GM12874 (cell line): ENCODE measurements at regions not wholly inside any gene's neighbourhood (a gene's known extent, or its start where the extent isn't known, plus 50 kb on each side); places are given as distances from the start of the nearest gene placed in this dataset.

ENCODE experiments used
- TF ChIP-seq, protein P1 (sequence below): IDR thresholded peaks from 2 replicates; pipeline ENCODE4 v1.5.1; 2011; ENCODE audit warnings: low read depth, mild to moderate bottlenecking, control low read depth, low read length, moderate library complexity; ENCODE audit not compliant: insufficient read depth

DNA sequence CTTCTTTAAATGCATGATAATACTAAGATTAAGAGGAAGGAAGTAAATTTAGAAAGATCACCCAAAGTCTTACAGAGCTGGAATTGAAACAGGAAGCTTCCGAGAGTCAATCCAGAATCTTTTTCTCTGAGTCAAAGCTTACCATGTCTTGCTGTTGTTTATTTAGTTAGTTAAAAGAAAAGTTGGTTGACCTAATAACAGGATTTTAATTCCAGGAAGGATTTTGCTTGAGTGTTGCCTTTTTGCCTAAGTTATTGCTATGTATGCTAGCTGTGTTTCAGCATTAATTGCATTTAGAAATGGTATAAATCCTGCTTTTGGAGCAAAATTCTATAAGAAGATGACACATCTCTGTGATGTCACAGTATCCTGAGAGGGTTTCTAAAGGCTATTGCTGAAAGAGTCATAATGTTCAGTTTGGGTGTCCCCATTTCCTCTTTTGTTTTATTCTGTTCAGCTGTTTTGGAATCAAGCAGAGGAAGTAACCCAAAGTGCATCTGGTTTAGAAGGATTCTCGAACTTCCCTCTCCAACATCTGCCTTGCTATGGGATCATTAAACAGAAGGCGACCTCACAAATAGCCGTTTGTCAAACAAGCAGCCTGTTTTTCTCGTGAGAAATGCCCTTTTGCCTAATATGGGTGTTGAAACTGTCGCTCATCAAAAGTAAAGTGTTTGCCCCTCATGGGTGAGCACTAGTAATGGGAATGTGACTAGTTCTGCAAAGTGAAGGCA lies 271.5 kb upstream of the MMADHC start:
- TF ChIP-seq, protein P1, sequence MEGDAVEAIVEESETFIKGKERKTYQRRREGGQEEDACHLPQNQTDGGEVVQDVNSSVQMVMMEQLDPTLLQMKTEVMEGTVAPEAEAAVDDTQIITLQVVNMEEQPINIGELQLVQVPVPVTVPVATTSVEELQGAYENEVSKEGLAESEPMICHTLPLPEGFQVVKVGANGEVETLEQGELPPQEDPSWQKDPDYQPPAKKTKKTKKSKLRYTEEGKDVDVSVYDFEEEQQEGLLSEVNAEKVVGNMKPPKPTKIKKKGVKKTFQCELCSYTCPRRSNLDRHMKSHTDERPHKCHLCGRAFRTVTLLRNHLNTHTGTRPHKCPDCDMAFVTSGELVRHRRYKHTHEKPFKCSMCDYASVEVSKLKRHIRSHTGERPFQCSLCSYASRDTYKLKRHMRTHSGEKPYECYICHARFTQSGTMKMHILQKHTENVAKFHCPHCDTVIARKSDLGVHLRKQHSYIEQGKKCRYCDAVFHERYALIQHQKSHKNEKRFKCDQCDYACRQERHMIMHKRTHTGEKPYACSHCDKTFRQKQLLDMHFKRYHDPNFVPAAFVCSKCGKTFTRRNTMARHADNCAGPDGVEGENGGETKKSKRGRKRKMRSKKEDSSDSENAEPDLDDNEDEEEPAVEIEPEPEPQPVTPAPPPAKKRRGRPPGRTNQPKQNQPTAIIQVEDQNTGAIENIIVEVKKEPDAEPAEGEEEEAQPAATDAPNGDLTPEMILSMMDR: no peak

DNA sequence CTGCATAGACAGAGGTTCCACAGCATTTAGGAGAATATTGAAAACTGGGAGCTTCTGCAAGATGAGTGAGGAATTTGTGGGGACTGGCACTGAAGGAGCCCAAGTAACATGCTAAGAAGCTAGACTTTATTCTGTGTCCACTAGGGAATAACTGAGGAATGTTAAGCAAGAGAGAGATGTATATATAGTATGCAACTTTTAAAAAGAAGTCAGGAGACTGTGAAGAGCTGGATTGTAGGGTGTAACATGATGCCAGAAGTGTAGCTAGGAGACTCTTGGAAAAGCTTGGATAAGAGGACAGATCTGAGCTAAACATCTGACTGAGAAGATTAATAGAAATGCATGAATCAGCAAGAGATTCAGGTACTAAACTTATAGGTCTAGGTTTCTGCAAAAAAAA lies 270.6 kb upstream of the MMADHC start:
- TF ChIP-seq, protein P1: no peak

DNA sequence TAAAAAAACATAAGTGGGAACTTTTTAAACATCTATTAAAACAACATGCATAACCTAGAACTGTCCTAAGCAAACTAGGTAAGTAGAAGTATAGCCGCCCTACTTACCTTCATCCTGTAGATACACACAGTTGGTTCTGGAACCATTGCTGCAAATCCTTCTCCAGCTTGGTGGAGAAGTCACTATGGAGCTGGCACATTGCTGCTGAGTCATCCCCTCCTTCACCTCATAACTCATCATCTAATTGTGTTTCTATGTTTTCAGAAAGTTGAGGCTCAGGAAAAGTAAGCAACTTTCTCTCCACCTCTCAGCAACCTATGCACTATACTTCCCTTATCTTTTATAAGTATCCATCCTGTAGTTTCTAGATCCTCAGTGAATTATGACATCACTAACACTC lies 269.8 kb upstream of the MMADHC start:
- TF ChIP-seq, protein P1: no peak

DNA sequence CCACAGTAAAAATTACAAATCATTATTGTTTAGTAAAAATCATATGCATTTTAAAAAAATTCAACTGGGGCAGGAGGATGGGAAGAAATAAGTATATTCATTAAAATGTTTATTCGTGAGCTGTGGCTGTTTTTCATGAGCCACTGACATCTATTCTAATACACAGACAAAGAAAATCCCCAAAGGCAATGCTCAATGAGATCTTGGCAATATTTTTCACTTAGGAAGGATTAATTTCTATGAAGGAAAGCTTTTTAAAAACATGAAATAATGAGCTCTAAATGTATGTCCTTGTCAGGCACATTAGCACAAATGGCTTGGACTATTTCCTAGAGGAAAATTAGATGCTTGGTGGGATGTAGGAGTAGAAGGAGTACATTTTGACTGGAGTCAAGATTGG lies 262.0 kb upstream of the MMADHC start:
- TF ChIP-seq, protein P1: no peak

DNA sequence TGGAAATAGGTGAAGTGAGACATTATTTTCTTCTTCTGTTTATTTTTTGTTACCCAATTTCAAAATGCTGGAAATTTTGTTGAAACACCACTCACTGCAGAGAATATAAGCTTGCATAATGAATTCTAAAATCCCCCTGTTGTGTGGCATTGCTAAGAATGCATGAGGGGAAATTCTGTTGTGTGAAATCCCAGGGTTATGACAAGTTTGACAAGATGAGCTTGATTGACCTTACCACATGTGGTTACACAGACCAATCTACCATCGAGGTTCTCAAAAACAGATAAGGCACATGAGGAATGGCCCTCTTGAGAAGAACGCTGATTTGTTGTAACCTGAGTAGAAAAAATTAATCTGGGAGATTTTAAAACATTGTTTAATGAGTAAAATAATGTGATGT lies 261.6 kb upstream of the MMADHC start:
- TF ChIP-seq, protein P1: no peak

DNA sequence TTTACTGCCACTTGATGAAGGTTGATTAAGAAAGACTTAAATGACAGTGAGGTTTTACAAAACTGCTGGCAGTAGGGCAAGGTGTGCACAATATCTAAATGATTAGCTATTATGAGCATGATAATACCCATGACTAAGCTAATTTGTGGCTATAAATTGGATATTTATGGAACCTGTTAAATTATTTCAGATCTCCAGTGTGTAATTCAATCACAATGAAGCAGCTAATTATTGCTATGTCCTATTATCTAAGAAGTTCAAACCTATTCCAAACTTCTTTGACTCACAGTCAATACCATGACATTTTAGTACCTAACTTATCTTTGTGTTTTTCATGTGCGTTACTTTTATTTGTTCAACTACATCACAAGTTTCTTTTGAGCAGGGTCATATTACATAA lies 253.8 kb upstream of the MMADHC start:
- TF ChIP-seq, protein P1: no peak

DNA sequence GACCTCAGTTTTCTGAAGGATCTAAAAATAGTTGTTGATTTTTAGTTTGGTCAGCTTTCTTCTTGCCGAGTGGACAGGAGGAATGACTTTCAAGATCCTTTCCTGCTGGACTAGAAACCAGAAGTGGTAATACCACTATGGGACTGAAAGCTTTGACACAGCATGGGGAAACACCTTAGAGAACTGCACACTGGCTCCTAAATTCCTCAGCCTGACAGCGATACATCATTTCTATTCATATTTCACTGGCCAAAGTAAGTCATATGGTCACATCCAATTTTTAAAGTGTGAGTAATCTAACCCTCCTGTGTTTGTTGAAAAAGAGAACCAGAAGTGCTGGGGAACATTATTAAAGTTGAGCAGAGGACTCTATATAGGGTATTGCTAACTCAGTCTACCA lies 244.7 kb upstream of the MMADHC start:
- TF ChIP-seq, protein P1: no peak
